ENCODE measurements at regions not wholly inside any gene's neighbourhood (a gene's known extent, or its start where the extent isn't known, plus 50 kb on each side); places are given as distances from the start of the nearest gene placed in this dataset.

DNA sequence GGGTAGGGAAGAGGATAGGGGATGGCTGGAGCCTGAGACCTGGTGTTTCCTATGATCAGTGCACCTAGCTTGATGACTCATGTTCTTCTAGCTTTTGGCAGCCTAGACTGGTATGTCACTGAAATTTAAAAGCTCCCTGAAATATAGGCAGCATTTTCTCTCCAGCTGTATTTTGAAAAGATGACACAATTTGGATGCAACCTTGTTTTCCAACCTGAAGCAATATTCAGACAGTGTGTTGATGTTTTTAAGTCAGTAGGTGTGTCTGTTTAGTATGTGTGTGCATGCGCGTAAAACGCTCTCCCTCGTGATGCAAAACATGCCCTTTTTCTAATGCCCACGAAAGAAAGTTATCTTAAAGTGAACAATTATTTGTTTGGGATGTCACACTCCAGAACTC lies 58.5 kb downstream of the RPL22L1 start:
- TF ChIP-seq EZH2phosphoT487 (conservative IDR thresholded peaks at IDR 0.05; ENCODE audit: low read length) (no peak), CTCF (IDR thresholded peaks at IDR 0.05; ENCODE audit: insufficient read depth, low read length, poor library complexity, severe bottlenecking) (no peak)
- Histone ChIP-seq H3K9me2 (replicated peaks; ENCODE audit: insufficient read depth, low read length) (no peaks in the 10 kb centered on the region), H3K27ac (ENCODE audit: low read depth, low read length) (no peak overlapping the region), H3K36me3 (ENCODE audit: low read length) (no peaks in the 10 kb centered on the region), H3K9me3 (ENCODE audit: insufficient read depth, low read length) (no peaks in the 10 kb centered on the region), H4K20me1 (ENCODE audit: low read depth, low read length) (no peaks in the 10 kb centered on the region), H3K27me3 (ENCODE audit: low read length) (no peaks in the 10 kb centered on the region), H3K4me3 (ENCODE audit: insufficient read depth, low read length, poor library complexity, severe bottlenecking) (no peak overlapping the region), H2AFZ (ENCODE audit: low read depth, low read length, severe bottlenecking) (no peak overlapping the region), H3F3A (ENCODE audit: insufficient read depth) (no peaks in the 10 kb centered on the region), H3K79me2 (ENCODE audit: insufficient read depth, low read length) (no peaks in the 10 kb centered on the region), H3K4me2 (ENCODE audit: low read depth, low read length, poor library complexity, severe bottlenecking) (no peak overlapping the region), H3K9ac (ENCODE audit: low read length) (no peak overlapping the region)

- Histone ChIP-seq H3K27ac (ENCODE audit: low read depth, low read length) (no peak overlapping the region), H3K79me2 (ENCODE audit: insufficient read depth, low read length) (no peaks in the 10 kb centered on the region)
These were observed 60.0 kb downstream of the RPL22L1 start for GRCh38 chr3:170809975-170810357.

GRCh38 chr3:170809007-170809974 lies 60.7 kb downstream of the RPL22L1 start:
- Histone ChIP-seq H3F3A (ENCODE audit: insufficient read depth) (no peaks in the 10 kb centered on the region), H3K27me3 (ENCODE audit: low read length) (no peaks in the 10 kb centered on the region), H2AFZ (ENCODE audit: low read depth, low read length, severe bottlenecking) (no peak overlapping the region), H3K9me2 (replicated peaks; ENCODE audit: insufficient read depth, low read length) (no peaks in the 10 kb centered on the region), H3K27ac (ENCODE audit: low read depth, low read length) (no peak overlapping the region), H3K9me3 (ENCODE audit: insufficient read depth, low read length) (no peaks in the 10 kb centered on the region), H4K20me1 (ENCODE audit: low read depth, low read length) (no peaks in the 10 kb centered on the region), H3K9ac (ENCODE audit: low read length) (no peak overlapping the region), H3K4me2 (ENCODE audit: low read depth, low read length, poor library complexity, severe bottlenecking) (no peak overlapping the region), H3K4me3 (ENCODE audit: insufficient read depth, low read length, poor library complexity, severe bottlenecking) (no peak overlapping the region), H3K36me3 (ENCODE audit: low read length) (no peaks in the 10 kb centered on the region), H3K79me2 (ENCODE audit: insufficient read depth, low read length) (no peaks in the 10 kb centered on the region)
- TF ChIP-seq CTCF (IDR thresholded peaks at IDR 0.05; ENCODE audit: insufficient read depth, low read length, poor library complexity, severe bottlenecking) (peak; percentile 36), EZH2phosphoT487 (conservative IDR thresholded peaks at IDR 0.05; ENCODE audit: low read length) (no peak)

More at GRCh38 chr3:170809975-170810357, 60.0 kb downstream of the RPL22L1 start:
- no peak overlapping the region for H3K4me2 ChIP-seq (ENCODE audit: low read depth, low read length, poor library complexity, severe bottlenecking)
- H3K9me3 ChIP-seq (ENCODE audit: insufficient read depth, low read length) = no peaks in the 10 kb centered on the region
- no peak overlapping the region for H3K9ac ChIP-seq (ENCODE audit: low read length)
- no peaks in the 10 kb centered on the region for H4K20me1 ChIP-seq (ENCODE audit: low read depth, low read length)
- no peaks in the 10 kb centered on the region for H3K27me3 ChIP-seq (ENCODE audit: low read length)
- no peak overlapping the region for H3K4me3 ChIP-seq (ENCODE audit: insufficient read depth, low read length, poor library complexity, severe bottlenecking)
- TF ChIP-seq CTCF (IDR thresholded peaks at IDR 0.05; ENCODE audit: insufficient read depth, low read length, poor library complexity, severe bottlenecking) (no peak), EZH2phosphoT487 (conservative IDR thresholded peaks at IDR 0.05; ENCODE audit: low read length) (no peak)
- H2AFZ ChIP-seq (ENCODE audit: low read depth, low read length, severe bottlenecking) = no peak overlapping the region
- no peaks in the 10 kb centered on the region for H3K36me3 ChIP-seq (ENCODE audit: low read length)
- H3K9me2 ChIP-seq (replicated peaks; ENCODE audit: insufficient read depth, low read length) = no peaks in the 10 kb centered on the region
- no peaks in the 10 kb centered on the region for H3F3A ChIP-seq (ENCODE audit: insufficient read depth)

Measured in SU-DHL-6 (cell line).